ENCODE measurements at regions not wholly inside any gene's neighbourhood (a gene's known extent, or its start where the extent isn't known, plus 50 kb on each side); places are given as distances from the start of the nearest gene placed in this dataset.

GRCh38 chr7:88927-89231 is 103.5 kb upstream of the FAM20C start:
- no peak for DNase-seq (ENCODE audit: low spot score in 2 of 2)
- no peaks in the 10 kb centered on the region for H3K36me3 ChIP-seq (replicated peaks)
- in situ Hi-C loops (cut with MboI; ENCODE audit: low sequenced_read_pairs), result no loop called here
- H3K4me3 ChIP-seq, result no peak overlapping the region
- no peaks in the 10 kb centered on the region; the same call in 1 of the 2 replicates for H3K4me1 ChIP-seq
- H3K27me3 ChIP-seq (ENCODE audit: low read depth), result no peaks in the 10 kb centered on the region
- H3K9me3 ChIP-seq, result no peaks in the 10 kb centered on the region

- Histone ChIP-seq H3K4me3 (no peak overlapping the region), H3K9me3 (no peaks in the 10 kb centered on the region), H3K4me1 (no peaks in the 10 kb centered on the region; the same call in 1 of the 2 replicates), H3K36me3 (replicated peaks) (no peaks in the 10 kb centered on the region), H3K27me3 (ENCODE audit: low read depth) (no peaks in the 10 kb centered on the region)
- in situ Hi-C loops (cut with MboI; ENCODE audit: low sequenced_read_pairs), result no loop called here
- no peak for DNase-seq (ENCODE audit: low spot score in 2 of 2)
These were observed 102.9 kb upstream of the FAM20C start for GRCh38 chr7:89232-90019.

- no peaks in the 10 kb centered on the region; the same call in 1 of the 2 replicates for H3K4me1 ChIP-seq
- in situ Hi-C loops (cut with MboI; ENCODE audit: low sequenced_read_pairs), result no loop called here
- no peak for DNase-seq (ENCODE audit: low spot score in 2 of 2)
- H3K27me3 ChIP-seq (ENCODE audit: low read depth), result no peaks in the 10 kb centered on the region
- no peaks in the 10 kb centered on the region for H3K36me3 ChIP-seq (replicated peaks)
- H3K4me3 ChIP-seq, result no peak overlapping the region
- H3K9me3 ChIP-seq, result no peaks in the 10 kb centered on the region
These were observed 102.0 kb upstream of the FAM20C start for GRCh38 chr7:90111-91063.

- H3K4me1 ChIP-seq, result no peaks in the 10 kb centered on the region; the same call in 1 of the 2 replicates
- no peaks in the 10 kb centered on the region for H3K27me3 ChIP-seq (ENCODE audit: low read depth)
- in situ Hi-C loops (cut with MboI; ENCODE audit: low sequenced_read_pairs), result no loop called here
- no peak for DNase-seq (ENCODE audit: low spot score in 2 of 2)
- H3K4me3 ChIP-seq, result no peak overlapping the region
- H3K36me3 ChIP-seq (replicated peaks), result no peaks in the 10 kb centered on the region
- no peaks in the 10 kb centered on the region for H3K9me3 ChIP-seq
These were observed 100.8 kb upstream of the FAM20C start for GRCh38 chr7:91396-92175.

- no peak overlapping the region for H3K4me3 ChIP-seq
- peak in 1 of 2 experiments; percentile 29 for DNase-seq (ENCODE audit: low spot score in 2 of 2)
These were observed 100.1 kb upstream of the FAM20C start for GRCh38 chr7:92231-92674.

GRCh38 chr7:92888-93672 is 99.3 kb upstream of the FAM20C start:
- H3K9me3 ChIP-seq, result no peaks in the 10 kb centered on the region
- H3K27me3 ChIP-seq (ENCODE audit: low read depth), result no peaks in the 10 kb centered on the region
- H3K4me3 ChIP-seq, result no peak overlapping the region
- no peaks in the 10 kb centered on the region; the same call in 1 of the 2 replicates for H3K4me1 ChIP-seq
- in situ Hi-C loops (cut with MboI; ENCODE audit: low sequenced_read_pairs), result no loop called here
- DNase-seq (ENCODE audit: low spot score in 2 of 2), result no peak
- no peaks in the 10 kb centered on the region for H3K36me3 ChIP-seq (replicated peaks)

More at GRCh38 chr7:92231-92674, 100.1 kb upstream of the FAM20C start:
- in situ Hi-C loops (cut with MboI; ENCODE audit: low sequenced_read_pairs), result no loop called here
- no peaks in the 10 kb centered on the region for H3K36me3 ChIP-seq (replicated peaks)
- no peaks in the 10 kb centered on the region; the same call in 1 of the 2 replicates for H3K4me1 ChIP-seq
- H3K9me3 ChIP-seq, result no peaks in the 10 kb centered on the region
- no peaks in the 10 kb centered on the region for H3K27me3 ChIP-seq (ENCODE audit: low read depth)

- Histone ChIP-seq H3K27me3 (ENCODE audit: low read depth) (no peaks in the 10 kb centered on the region), H3K4me1 (no peaks in the 10 kb centered on the region; the same call in 1 of the 2 replicates), H3K9me3 (no peaks in the 10 kb centered on the region), H3K36me3 (replicated peaks) (no peaks in the 10 kb centered on the region), H3K4me3 (no peak overlapping the region)
- in situ Hi-C loops (cut with MboI; ENCODE audit: low sequenced_read_pairs), result no loop called here
- no peak for DNase-seq (ENCODE audit: low spot score in 2 of 2)
These were observed 98.0 kb upstream of the FAM20C start for GRCh38 chr7:94251-94801.

- Histone ChIP-seq H3K9me3 (no peaks in the 10 kb centered on the region), H3K4me3 (no peak overlapping the region), H3K36me3 (replicated peaks) (no peaks in the 10 kb centered on the region), H3K4me1 (no peaks in the 10 kb centered on the region; the same call in 1 of the 2 replicates), H3K27me3 (ENCODE audit: low read depth) (no peaks in the 10 kb centered on the region)
- DNase-seq (ENCODE audit: low spot score in 2 of 2), result no peak
- in situ Hi-C loops (cut with MboI; ENCODE audit: low sequenced_read_pairs), result no loop called here
These were observed 97.0 kb upstream of the FAM20C start for GRCh38 chr7:95180-95862.

GRCh38 chr7:95863-96260 is 96.5 kb upstream of the FAM20C start:
- in situ Hi-C loops (cut with MboI; ENCODE audit: low sequenced_read_pairs), result no loop called here

GRCh38 chr7:96861-97260 is 95.5 kb upstream of the FAM20C start:
- Histone ChIP-seq H3K4me3 (no peak overlapping the region), H3K27me3 (ENCODE audit: low read depth) (no peaks in the 10 kb centered on the region), H3K9me3 (no peaks in the 10 kb centered on the region), H3K4me1 (no peaks in the 10 kb centered on the region; the same call in 1 of the 2 replicates), H3K36me3 (replicated peaks) (no peaks in the 10 kb centered on the region)
- DNase-seq (ENCODE audit: low spot score in 2 of 2), result no peak
- in situ Hi-C loops (cut with MboI; ENCODE audit: low sequenced_read_pairs), result no loop called here

More at GRCh38 chr7:95863-96260, 96.5 kb upstream of the FAM20C start:
- H3K4me1 ChIP-seq, result no peaks in the 10 kb centered on the region; the same call in 1 of the 2 replicates
- H3K9me3 ChIP-seq, result no peaks in the 10 kb centered on the region
- H3K36me3 ChIP-seq (replicated peaks), result no peaks in the 10 kb centered on the region
- no peak for DNase-seq (ENCODE audit: low spot score in 2 of 2)
- no peaks in the 10 kb centered on the region for H3K27me3 ChIP-seq (ENCODE audit: low read depth)
- H3K4me3 ChIP-seq, result no peak overlapping the region

GRCh38 chr7:97310-97841 is 95.0 kb upstream of the FAM20C start:
- Histone ChIP-seq H3K27me3 (ENCODE audit: low read depth) (no peaks in the 10 kb centered on the region), H3K9me3 (no peaks in the 10 kb centered on the region), H3K4me1 (no peaks in the 10 kb centered on the region), H3K4me3 (no peak overlapping the region), H3K36me3 (replicated peaks) (no peaks in the 10 kb centered on the region)
- DNase-seq (ENCODE audit: low spot score in 2 of 2), result no peak
- in situ Hi-C loops (cut with MboI; ENCODE audit: low sequenced_read_pairs), result no loop called here

All from HAP-1 (cell line).